SK-N-SH (cell line): ENCODE measurements at regions not wholly inside any gene's neighbourhood (a gene's known extent, or its start where the extent isn't known, plus 50 kb on each side); places are given as distances from the start of the nearest gene placed in this dataset.

ENCODE experiments used
- CTCF ChIA-PET: fragments of 300-600, 350-600 bp; formaldehyde crosslinking; extraction: SDS; loops from one replicate; lab custom pipeline; 2021; lab: Yijun Ruan, JAX
- POLR2A ChIA-PET: fragments of 350-600 bp; sonication (Branson Sonifier 250); formaldehyde crosslinking; extraction: SDS; loops from one replicate; lab custom pipeline; 2020; ENCODE audit warnings: antibody characterized with exemption, inconsistent platforms; lab: Yijun Ruan, JAX
- DNase-seq: peaks from one replicate; pipeline ENCODE4 v3.0.0; 2012
- H2AFZ ChIP-seq: fragments of 200-600 bp; sonication (generic); 2 replicates; pipeline ENCODE4 v1.8.1; 2016; ENCODE audit warnings: antibody characterized with exemption, mild to moderate bottlenecking, low read depth
- H3F3A ChIP-seq: fragments of 200-600 bp; sonication (generic); replicated peaks from 2 replicates; pipeline ENCODE3; 2016; ENCODE audit warnings: antibody characterized with exemption, mild to moderate bottlenecking; ENCODE audit not compliant: insufficient read depth
- H3K27ac ChIP-seq, 2 experiments: fragments of 200-500 bp in 1 of 2; fragments of 200-600 bp in 1 of 2; sonication (Bioruptor generic) in 1 of 2; sonication (generic), shearing (Covaris generic) in 1 of 2; 2 replicates each; pipeline versions ENCODE4 v1.5.1 to v1.6.1; 2014 to 2016; ENCODE audit warnings: low read depth in 2 of 2, inconsistent platforms in 1 of 2, low read length in 1 of 2, mild to moderate bottlenecking in 1 of 2, mixed read lengths in 1 of 2
- H3K27me3 ChIP-seq: fragments of 200-600 bp; sonication (generic), shearing (Covaris generic); 2 replicates; pipeline ENCODE4 v1.6.1; 2016; ENCODE audit warnings: mixed run types; ENCODE audit not compliant: insufficient read depth
- H3K36me3 ChIP-seq, 2 experiments: fragments of 200-500 bp in 1 of 2; fragments of 200-600 bp in 1 of 2; sonication (Bioruptor generic) in 1 of 2; sonication (generic) in 1 of 2; replicated peaks in 1 of 2; 2 replicates each; pipeline versions ENCODE3 to v1.5.1; 2014 to 2016; ENCODE audit warnings: low read length in 1 of 2, mild to moderate bottlenecking in 1 of 2; ENCODE audit not compliant: insufficient read depth in 2 of 2, control insufficient read depth in 1 of 2
- H3K4me1 ChIP-seq, 2 experiments: fragments of 200-500 bp in 1 of 2; fragments of 200-600 bp in 1 of 2; sonication (Bioruptor generic) in 1 of 2; sonication (generic), shearing (Covaris generic) in 1 of 2; 2 replicates each; pipeline versions ENCODE4 v1.5.1 to v1.6.1; 2014 to 2016; ENCODE audit warnings: low read depth in 1 of 2, low read length in 1 of 2, mixed run types in 1 of 2; ENCODE audit not compliant: insufficient read depth in 2 of 2, control insufficient read depth in 1 of 2
- H3K4me2 ChIP-seq: fragments of 200-600 bp; sonication (generic), shearing (Covaris generic); 2 replicates; pipeline ENCODE4 v1.6.1; 2017; ENCODE audit warnings: mixed run types
- H3K4me3 ChIP-seq, 2 experiments: fragments of 200-500 bp in 1 of 2; fragments of 200-600 bp in 1 of 2; sonication (Bioruptor generic) in 1 of 2; sonication (generic), shearing (Covaris generic) in 1 of 2; 2 replicates each; pipeline versions ENCODE4 v1.5.1 to v1.8.1; 2014 to 2016; ENCODE audit warnings: low read depth in 2 of 2, inconsistent platforms in 1 of 2, low read length in 1 of 2, mild to moderate bottlenecking in 1 of 2, mixed read lengths in 1 of 2, moderate library complexity in 1 of 2
- H3K79me2 ChIP-seq: fragments of 200-600 bp; sonication (generic); 2 replicates; pipeline ENCODE4 v1.8.1; 2017; ENCODE audit warnings: mild to moderate bottlenecking; ENCODE audit not compliant: insufficient read depth
- H3K9ac ChIP-seq: fragments of 200-600 bp; sonication (generic); 2 replicates; pipeline ENCODE4 v1.6.1; 2017; ENCODE audit warnings: mixed run types
- H3K9me2 ChIP-seq: fragments of 200-600 bp; sonication (generic); 2 replicates; pipeline ENCODE4 v1.6.1; 2017; ENCODE audit warnings: mixed run types
- H3K9me3 ChIP-seq: fragments of 200-600 bp; sonication (generic); 2 replicates; pipeline ENCODE4 v1.6.1; 2017; ENCODE audit warnings: mixed run types, mild to moderate bottlenecking, moderate library complexity
- H4K20me1 ChIP-seq: fragments of 200-600 bp; sonication (generic); 2 replicates; pipeline ENCODE4 v1.6.1; 2017; ENCODE audit warnings: mild to moderate bottlenecking, mixed run types; ENCODE audit not compliant: insufficient read depth
- CHD2 ChIP-seq: fragments of 150-350 bp; IDR thresholded peaks from 2 replicates; pipeline ENCODE4 v1.6.1; 2018; ENCODE audit warnings: low read length; ENCODE audit not compliant: partially characterized antibody
- FOXM1 ChIP-seq: IDR thresholded peaks from 2 replicates; pipeline ENCODE4 v1.4.0; 2012; ENCODE audit warnings: low read depth, mild to moderate bottlenecking
- JUND ChIP-seq: IDR thresholded peaks from 2 replicates; pipeline ENCODE4 v1.4.0; 2012
- MXI1 ChIP-seq: IDR thresholded peaks from 2 replicates; pipeline ENCODE4 v1.6.1; 2012; ENCODE audit warnings: mild to moderate bottlenecking, low read depth, low read length, improper control_type of control experiment
- NFIC ChIP-seq: IDR thresholded peaks from 2 replicates; pipeline ENCODE4 v1.4.0; 2012; ENCODE audit warnings: borderline replicate concordance
- NRF1 ChIP-seq: IDR thresholded peaks from 2 replicates; pipeline ENCODE4 v1.6.1; 2012; ENCODE audit warnings: low read depth, mild to moderate bottlenecking, low read length
- POLR2AphosphoS5 ChIP-seq: IDR thresholded peaks from 2 replicates; pipeline ENCODE4 v1.6.1; 2012; ENCODE audit warnings: low read depth, low read length
- RAD21 ChIP-seq: IDR thresholded peaks from 2 replicates; pipeline ENCODE4 v1.6.1; 2012; ENCODE audit warnings: mild to moderate bottlenecking, low read length
- RXRA ChIP-seq: IDR thresholded peaks from 2 replicates; pipeline ENCODE4 v1.4.0; 2012; ENCODE audit warnings: low read depth, mild to moderate bottlenecking, borderline replicate concordance
- SMC3 ChIP-seq: IDR thresholded peaks from 2 replicates; pipeline ENCODE4 v1.6.1; 2012; ENCODE audit warnings: low read depth, low read length, improper control_type of control experiment
- TAF1 ChIP-seq: IDR thresholded peaks from 2 replicates; pipeline ENCODE4 v1.6.1; 2012; ENCODE audit warnings: low read depth, mild to moderate bottlenecking, low read length, moderate library complexity, borderline replicate concordance
- TEAD4 ChIP-seq: IDR thresholded peaks from 2 replicates; pipeline ENCODE4 v1.4.0; 2012; ENCODE audit warnings: mild to moderate bottlenecking, borderline replicate concordance; ENCODE audit not compliant: insufficient read depth
- TF ChIP-seq, protein P1 (sequence below): IDR thresholded peaks from 2 replicates; pipeline ENCODE4 v1.4.0; 2012; ENCODE audit warnings: low read depth, borderline replicate concordance
- TF ChIP-seq, protein P2 (sequence below): IDR thresholded peaks from 2 replicates; pipeline ENCODE4; 2012
- TF ChIP-seq, protein P3 (sequence below): fragments of 150-350 bp; IDR thresholded peaks from 2 replicates; pipeline ENCODE4 v1.6.1; 2016; ENCODE audit warnings: mild to moderate bottlenecking, low read depth, low read length

DNA sequence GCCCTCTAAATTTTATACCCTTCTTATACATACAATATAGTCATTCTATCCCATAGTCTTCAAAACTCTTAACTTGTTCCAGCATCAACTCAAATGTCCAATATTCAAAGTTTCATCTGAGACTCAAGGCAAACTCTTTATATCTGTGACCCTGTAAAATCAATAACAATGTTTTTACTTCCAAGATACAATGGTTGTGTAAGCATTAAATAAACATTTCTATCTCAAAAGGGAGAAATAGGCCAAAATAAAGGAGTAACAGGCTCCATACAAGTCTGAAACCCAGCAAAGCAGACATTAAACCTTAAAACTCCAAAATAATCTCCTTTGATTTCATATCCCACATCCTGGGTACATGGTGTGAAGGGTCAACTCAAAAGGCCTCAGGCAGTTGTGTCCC lies 1299.1 kb downstream of the MRPL39 start (continued):
- TF ChIP-seq, protein P1, sequence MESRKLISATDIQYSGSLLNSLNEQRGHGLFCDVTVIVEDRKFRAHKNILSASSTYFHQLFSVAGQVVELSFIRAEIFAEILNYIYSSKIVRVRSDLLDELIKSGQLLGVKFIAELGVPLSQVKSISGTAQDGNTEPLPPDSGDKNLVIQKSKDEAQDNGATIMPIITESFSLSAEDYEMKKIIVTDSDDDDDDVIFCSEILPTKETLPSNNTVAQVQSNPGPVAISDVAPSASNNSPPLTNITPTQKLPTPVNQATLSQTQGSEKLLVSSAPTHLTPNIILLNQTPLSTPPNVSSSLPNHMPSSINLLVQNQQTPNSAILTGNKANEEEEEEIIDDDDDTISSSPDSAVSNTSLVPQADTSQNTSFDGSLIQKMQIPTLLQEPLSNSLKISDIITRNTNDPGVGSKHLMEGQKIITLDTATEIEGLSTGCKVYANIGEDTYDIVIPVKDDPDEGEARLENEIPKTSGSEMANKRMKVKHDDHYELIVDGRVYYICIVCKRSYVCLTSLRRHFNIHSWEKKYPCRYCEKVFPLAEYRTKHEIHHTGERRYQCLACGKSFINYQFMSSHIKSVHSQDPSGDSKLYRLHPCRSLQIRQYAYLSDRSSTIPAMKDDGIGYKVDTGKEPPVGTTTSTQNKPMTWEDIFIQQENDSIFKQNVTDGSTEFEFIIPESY = no peak
- no peak for TF ChIP-seq FOXM1
- no peak for TF ChIP-seq CHD2
- no peak for TF ChIP-seq SMC3
- TF ChIP-seq TAF1 = no peak
- no peak for TF ChIP-seq JUND
- TF ChIP-seq, protein P2, sequence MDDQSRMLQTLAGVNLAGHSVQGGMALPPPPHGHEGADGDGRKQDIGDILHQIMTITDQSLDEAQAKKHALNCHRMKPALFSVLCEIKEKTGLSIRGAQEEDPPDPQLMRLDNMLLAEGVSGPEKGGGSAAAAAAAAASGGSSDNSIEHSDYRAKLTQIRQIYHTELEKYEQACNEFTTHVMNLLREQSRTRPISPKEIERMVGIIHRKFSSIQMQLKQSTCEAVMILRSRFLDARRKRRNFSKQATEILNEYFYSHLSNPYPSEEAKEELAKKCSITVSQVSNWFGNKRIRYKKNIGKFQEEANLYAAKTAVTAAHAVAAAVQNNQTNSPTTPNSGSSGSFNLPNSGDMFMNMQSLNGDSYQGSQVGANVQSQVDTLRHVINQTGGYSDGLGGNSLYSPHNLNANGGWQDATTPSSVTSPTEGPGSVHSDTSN = no peak

DNA sequence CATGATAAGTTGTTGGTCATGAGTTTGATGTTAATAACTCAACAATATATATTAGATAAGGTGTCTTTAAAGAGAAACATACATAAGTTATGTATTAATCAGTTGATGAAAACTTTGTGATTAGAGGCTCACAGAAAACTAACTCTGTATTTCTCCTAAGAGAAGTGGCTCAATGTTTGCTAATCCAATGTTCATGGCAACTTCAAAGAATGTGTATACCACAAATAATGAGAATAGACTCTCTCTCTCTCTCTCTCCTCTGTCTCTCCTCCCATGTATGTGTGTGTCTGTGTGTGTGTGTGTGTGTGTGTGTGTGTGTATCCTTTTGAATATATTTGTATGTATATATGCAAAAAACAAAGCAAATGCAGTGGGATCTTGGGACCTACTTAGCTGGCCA lies 1304.9 kb downstream of the MRPL39 start:
- Histone ChIP-seq H3K79me2 (no peaks in the 10 kb centered on the region), H3K9me3 (no peaks in the 10 kb centered on the region), H3K27me3 (no peaks in the 10 kb centered on the region), H3K4me2 (no peak overlapping the region), H3K27ac (no peak overlapping the region), H3K9ac (no peak overlapping the region), H3K9me2 (no peaks in the 10 kb centered on the region)
- POLR2A ChIA-PET = no interaction called here
- TF ChIP-seq, protein P3, sequence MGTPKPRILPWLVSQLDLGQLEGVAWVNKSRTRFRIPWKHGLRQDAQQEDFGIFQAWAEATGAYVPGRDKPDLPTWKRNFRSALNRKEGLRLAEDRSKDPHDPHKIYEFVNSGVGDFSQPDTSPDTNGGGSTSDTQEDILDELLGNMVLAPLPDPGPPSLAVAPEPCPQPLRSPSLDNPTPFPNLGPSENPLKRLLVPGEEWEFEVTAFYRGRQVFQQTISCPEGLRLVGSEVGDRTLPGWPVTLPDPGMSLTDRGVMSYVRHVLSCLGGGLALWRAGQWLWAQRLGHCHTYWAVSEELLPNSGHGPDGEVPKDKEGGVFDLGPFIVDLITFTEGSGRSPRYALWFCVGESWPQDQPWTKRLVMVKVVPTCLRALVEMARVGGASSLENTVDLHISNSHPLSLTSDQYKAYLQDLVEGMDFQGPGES = no peak
- TF ChIP-seq RXRA = no peak
- no peak for TF ChIP-seq NFIC
- no peak for TF ChIP-seq TEAD4
- no peak for TF ChIP-seq RAD21
- TF ChIP-seq FOXM1 = no peak
- no peak for TF ChIP-seq NRF1
- TF ChIP-seq MXI1 = no peak
- TF ChIP-seq POLR2AphosphoS5 = no peak
- TF ChIP-seq, all 33 proteins: peak for 0
- Histone ChIP-seq H3K4me3 (no peak overlapping the region), H3F3A (no peaks in the 10 kb centered on the region), H3K36me3 (no peaks in the 10 kb centered on the region), H3K4me1 (no peaks in the 10 kb centered on the region), H2AFZ (no peak overlapping the region), H4K20me1 (no peaks in the 10 kb centered on the region)
- CTCF ChIA-PET = no interaction called here
- no peak for DNase-seq
